Left lung (tissue), 4 donors: ENCODE measurements at regions not wholly inside any gene's neighbourhood (a gene's known extent, or its start where the extent isn't known, plus 50 kb on each side); places are given as distances from the start of the nearest gene placed in this dataset.

ENCODE experiments used
- ATAC-seq: fragments of 200-7000 bp; cut with Tn5 transposase; one replicate; pipeline ENCODE4 v1.9.1; 2020; ENCODE audit warnings: moderate library complexity
- DNase-seq, 4 donors: peaks; one replicate each; pipeline ENCODE4 v3.0.0-alpha.2; 2013 to 2020
- H3K27ac ChIP-seq, 2 donors: fragments of 200-600 bp; sonication (generic) in 1 of 2; one replicate each; pipeline versions ENCODE4 v1.5.0 to v1.8.0; 2020 to 2021
- H3K27me3 ChIP-seq, 2 donors: fragments of 200-600 bp; sonication (generic) in 1 of 2; one replicate each; pipeline versions ENCODE4 v1.5.0 to v1.8.0; 2020 to 2021
- H3K36me3 ChIP-seq, 2 donors: fragments of 200-600 bp; sonication (generic) in 1 of 2; one replicate each; pipeline versions ENCODE4 v1.5.0 to v1.8.0; 2020 to 2021
- H3K4me1 ChIP-seq, 2 donors: fragments of 200-600 bp; one replicate each; pipeline ENCODE4 v1.8.0; 2021
- H3K4me3 ChIP-seq, 2 donors: fragments of 200-600 bp; sonication (generic) in 1 of 2; one replicate each; pipeline versions ENCODE4 v1.5.0 to v1.8.0; 2020 to 2021; ENCODE audit warnings: mild to moderate bottlenecking in 1 of 2
- H3K9me3 ChIP-seq, 2 donors: fragments of 200-600 bp; sonication (generic) in 1 of 2; one replicate each; pipeline versions ENCODE4 v1.5.0 to v1.8.0; 2020 to 2021
- intact Hi-C, 2 donors: fragments of 100-400 bp; cut with DNase I; formaldehyde crosslinking; loops; one replicate each; pipeline versions ENCODE4 v1.11.2 to v1.14.2; 2022
- TF ChIP-seq, protein P1 (sequence below), 2 donors: fragments of 200-600 bp; sonication (generic) in 1 of 2; IDR thresholded peaks; one replicate each; pipeline versions ENCODE4 v1.5.0 to v1.8.0; 2021; ENCODE audit warnings: antibody characterized with exemption in 2 of 2
- donor health status: DM: no; HTN: yes; CAD: no.
- donor health status: DM: no; HTN: no; CAD: no.

GRCh38 chr3:107116251-107116650 is 261.0 kb upstream of the CCDC54 start:
- no peak overlapping the region for H3K27ac ChIP-seq
- intact Hi-C loops, result no loop called here
- H3K27me3 ChIP-seq, result no peaks in the 10 kb centered on the region
- no peak overlapping the region for H3K4me3 ChIP-seq
- TF ChIP-seq, protein P1, sequence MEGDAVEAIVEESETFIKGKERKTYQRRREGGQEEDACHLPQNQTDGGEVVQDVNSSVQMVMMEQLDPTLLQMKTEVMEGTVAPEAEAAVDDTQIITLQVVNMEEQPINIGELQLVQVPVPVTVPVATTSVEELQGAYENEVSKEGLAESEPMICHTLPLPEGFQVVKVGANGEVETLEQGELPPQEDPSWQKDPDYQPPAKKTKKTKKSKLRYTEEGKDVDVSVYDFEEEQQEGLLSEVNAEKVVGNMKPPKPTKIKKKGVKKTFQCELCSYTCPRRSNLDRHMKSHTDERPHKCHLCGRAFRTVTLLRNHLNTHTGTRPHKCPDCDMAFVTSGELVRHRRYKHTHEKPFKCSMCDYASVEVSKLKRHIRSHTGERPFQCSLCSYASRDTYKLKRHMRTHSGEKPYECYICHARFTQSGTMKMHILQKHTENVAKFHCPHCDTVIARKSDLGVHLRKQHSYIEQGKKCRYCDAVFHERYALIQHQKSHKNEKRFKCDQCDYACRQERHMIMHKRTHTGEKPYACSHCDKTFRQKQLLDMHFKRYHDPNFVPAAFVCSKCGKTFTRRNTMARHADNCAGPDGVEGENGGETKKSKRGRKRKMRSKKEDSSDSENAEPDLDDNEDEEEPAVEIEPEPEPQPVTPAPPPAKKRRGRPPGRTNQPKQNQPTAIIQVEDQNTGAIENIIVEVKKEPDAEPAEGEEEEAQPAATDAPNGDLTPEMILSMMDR (IDR thresholded peaks at IDR 0.05), result no peak
- H3K4me1 ChIP-seq, result no peaks in the 10 kb centered on the region
- DNase-seq (peak in 1 of 4 donors; percentile 71), ATAC-seq (no peak)
- H3K36me3 ChIP-seq, result no peaks in the 10 kb centered on the region
- no peaks in the 10 kb centered on the region for H3K9me3 ChIP-seq

GRCh38 chr3:107117156-107117555 is 260.1 kb upstream of the CCDC54 start:
- ATAC-seq, result no peak
- no peaks in the 10 kb centered on the region for H3K36me3 ChIP-seq
- no peak overlapping the region for H3K4me3 ChIP-seq
- H3K27me3 ChIP-seq, result no peaks in the 10 kb centered on the region
- no peaks in the 10 kb centered on the region for H3K4me1 ChIP-seq
- H3K27ac ChIP-seq, result no peak overlapping the region
- TF ChIP-seq, protein P1 (IDR thresholded peaks at IDR 0.05), result no peak
- intact Hi-C loops, result no loop called here
- no peaks in the 10 kb centered on the region for H3K9me3 ChIP-seq
- no peak for DNase-seq

- ATAC-seq, result peak; percentile 54
- no peak overlapping the region for H3K4me3 ChIP-seq
- TF ChIP-seq, protein P1 (IDR thresholded peaks at IDR 0.05), result peak in 1 of 2 donors; percentile 24
- H3K4me1 ChIP-seq, result no peaks in the 10 kb centered on the region
- intact Hi-C loops, result no loop called here
- no peaks in the 10 kb centered on the region for H3K36me3 ChIP-seq
- peak in 2 of 4 donors; percentile 77 to 81 for DNase-seq
- H3K27ac ChIP-seq, result no peak overlapping the region
- no peaks in the 10 kb centered on the region for H3K27me3 ChIP-seq
- no peaks in the 10 kb centered on the region for H3K9me3 ChIP-seq
Measured at GRCh38 chr3:107117922-107118536, 259.2 kb upstream of the CCDC54 start.

DNA sequence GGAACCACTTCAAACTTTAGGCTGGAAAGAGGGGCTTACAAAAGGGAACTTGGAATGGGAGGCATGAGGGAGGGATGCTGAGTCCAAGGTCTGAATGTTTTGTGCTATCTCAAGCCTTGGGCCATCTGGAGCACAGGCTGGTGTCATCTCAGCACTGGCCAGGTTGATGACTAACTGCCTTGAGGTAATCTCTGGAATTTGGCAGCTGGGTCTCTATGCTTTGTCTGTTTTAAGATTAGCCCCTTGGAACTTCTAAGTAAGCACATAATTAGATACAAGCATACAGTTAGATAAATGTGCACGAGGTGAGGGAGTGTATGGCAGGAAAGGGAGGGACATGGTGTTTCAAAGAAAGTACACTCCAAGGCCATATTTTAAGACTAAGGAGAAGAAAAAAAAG is 252.4 kb upstream of the CCDC54 start:
- DNase-seq (no peak), ATAC-seq (peak; percentile 29)
- Histone ChIP-seq H3K4me3 (no peak overlapping the region), H3K27me3 (no peaks in the 10 kb centered on the region), H3K4me1 (no peaks in the 10 kb centered on the region), H3K27ac (no peak overlapping the region), H3K9me3 (no peaks in the 10 kb centered on the region), H3K36me3 (no peaks in the 10 kb centered on the region)
- TF ChIP-seq, protein P1 (IDR thresholded peaks at IDR 0.05), result no peak
- intact Hi-C loops, result no loop called here

DNA sequence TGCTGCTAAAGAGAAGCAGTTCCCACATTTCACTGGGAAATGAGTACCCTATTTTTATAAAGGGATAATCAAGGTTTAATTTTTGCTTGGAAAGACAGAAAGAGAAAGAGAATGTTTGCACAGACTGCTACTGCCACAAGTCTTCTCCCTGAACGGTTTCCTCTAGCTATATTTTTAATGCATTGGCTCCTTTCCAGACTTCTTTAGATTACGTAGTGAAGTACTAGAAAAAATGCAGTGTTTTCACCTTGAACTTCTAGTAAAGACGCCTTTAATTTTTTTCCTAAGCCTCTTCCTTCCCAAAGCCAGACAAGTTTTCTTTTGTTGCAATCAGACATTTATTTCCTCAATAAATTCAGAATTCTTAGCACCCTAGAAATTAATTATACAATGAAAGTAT is 248.3 kb upstream of the CCDC54 start:
- Histone ChIP-seq H3K27me3 (no peaks in the 10 kb centered on the region), H3K4me1 (no peaks in the 10 kb centered on the region), H3K9me3 (peaks cover 0 to 2% of the 10 kb centered on the region in 2 donors), H3K27ac (no peak overlapping the region), H3K36me3 (no peaks in the 10 kb centered on the region), H3K4me3 (no peak overlapping the region)
- peak in 1 of 4 donors; percentile 19 for DNase-seq
- ATAC-seq, result no peak
- intact Hi-C loops, result no loop called here
- TF ChIP-seq, protein P1 (IDR thresholded peaks at IDR 0.05), result no peak
